Daoy (cell line): ENCODE measurements at regions not wholly inside any gene's neighbourhood (a gene's known extent, or its start where the extent isn't known, plus 50 kb on each side); places are given as distances from the start of the nearest gene placed in this dataset.
"Not testable (repeated sequence)": the region's sequence is repeated elsewhere in the genome, so short reads cannot be mapped to it uniquely, and the experiment has no call there.

Experiments
- DNase-seq: peaks from one replicate; pipeline ENCODE4 v3.0.0-alpha.2; 2015; ENCODE audit warnings: low read depth

- no peak for DNase-seq
Measured at GRCh38 chr4:27720010-27720766, 859.5 kb downstream of the STIM2 start.

GRCh38 chr4:27721193-27721592 lies 860.6 kb downstream of the STIM2 start:
- DNase-seq = no peak

GRCh38 chr4:27728892-27729291 lies 868.3 kb downstream of the STIM2 start:
- DNase-seq = no peak

GRCh38 chr4:27742816-27743215 lies 882.2 kb downstream of the STIM2 start:
- DNase-seq = no peak

DNA sequence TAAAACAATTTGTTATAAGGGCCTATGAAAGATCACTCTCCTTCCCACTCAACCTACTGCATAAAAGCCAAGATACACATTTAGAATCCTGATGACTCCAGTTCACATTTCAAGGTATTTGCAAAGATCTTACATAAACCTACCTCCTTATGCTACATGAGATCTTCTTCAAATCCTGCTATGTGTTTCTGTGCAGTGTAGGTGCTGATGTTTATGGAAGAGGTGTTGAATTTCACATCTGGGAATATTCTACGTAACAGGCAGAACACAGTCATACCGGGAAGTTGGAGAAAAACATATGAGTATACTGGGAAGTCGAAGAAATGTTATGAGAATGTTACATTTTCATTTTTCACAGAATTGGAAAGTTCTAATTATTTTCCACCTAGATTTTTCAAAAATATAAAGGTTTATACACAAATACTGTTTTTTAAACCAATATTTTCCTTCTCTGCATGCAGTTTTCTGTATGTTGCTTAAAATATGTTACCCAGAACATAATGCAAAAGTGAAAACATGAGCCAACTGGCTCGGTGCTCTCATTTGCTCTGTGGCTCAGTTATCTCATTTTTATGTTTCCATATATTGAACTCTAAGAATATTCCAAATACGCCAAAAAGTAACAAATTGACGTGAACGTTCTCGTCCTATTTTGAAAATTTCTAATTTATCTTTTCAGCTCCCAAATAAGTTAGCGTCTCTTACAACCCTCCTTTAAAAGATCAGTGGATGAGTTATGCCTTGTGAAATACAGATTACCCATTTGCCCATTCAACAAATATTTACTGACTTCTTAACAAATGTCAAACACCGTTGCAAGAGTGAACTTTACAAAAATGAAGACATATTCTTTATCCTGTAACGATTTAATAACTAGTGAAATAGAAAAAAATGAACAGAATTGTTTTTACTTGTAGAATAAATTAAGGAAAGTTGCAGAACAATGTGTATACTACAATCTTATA lies 899.3 kb downstream of the STIM2 start:
- DNase-seq = no peak

DNA sequence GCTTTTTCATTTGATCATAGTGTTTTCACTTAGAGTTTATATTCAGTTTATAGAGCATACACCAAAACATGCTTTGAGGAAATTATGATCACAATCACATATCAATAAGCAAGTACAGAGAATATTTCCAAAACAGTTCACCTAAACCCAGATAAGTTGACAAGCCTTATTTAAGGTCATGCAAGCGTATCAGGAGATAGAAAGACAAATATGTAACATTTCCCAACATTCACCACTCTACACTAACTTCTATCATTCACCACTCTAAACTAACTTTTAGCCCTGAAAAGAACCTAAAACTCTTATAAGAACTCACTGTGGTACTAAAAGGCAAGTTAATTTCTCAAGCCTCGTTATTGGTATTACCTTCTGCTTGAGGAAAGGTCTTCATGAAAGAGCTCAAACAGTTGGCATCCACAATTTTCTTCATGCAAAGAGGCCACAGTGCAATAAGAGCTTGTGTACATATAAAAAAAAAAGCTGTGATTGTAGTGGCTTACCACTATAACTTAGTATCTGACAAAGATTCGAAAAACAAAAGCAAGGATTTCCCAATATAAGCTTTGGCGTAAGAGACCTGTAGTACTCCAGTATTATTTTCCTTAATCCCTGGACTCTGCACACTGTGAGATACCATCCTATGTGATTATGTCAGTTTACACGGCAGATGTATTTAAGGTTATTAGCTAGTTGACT lies 903.3 kb downstream of the STIM2 start:
- no peak for DNase-seq

DNA sequence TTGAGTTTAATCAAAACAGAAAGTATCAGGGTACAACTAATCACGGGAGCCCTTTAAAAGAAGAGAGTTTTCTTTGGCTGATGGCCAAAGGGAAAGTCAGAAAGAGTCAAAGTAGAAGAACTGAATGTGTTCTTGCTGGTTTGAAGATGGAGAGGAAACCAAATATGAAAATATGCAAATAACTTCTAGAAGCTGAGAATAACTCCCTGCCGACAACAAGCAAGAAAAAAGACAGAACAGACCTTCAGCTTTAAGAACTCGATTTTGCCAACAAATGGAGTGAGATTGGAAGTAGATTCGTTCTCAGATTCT lies 903.8 kb downstream of the STIM2 start:
- no peak for DNase-seq

DNA sequence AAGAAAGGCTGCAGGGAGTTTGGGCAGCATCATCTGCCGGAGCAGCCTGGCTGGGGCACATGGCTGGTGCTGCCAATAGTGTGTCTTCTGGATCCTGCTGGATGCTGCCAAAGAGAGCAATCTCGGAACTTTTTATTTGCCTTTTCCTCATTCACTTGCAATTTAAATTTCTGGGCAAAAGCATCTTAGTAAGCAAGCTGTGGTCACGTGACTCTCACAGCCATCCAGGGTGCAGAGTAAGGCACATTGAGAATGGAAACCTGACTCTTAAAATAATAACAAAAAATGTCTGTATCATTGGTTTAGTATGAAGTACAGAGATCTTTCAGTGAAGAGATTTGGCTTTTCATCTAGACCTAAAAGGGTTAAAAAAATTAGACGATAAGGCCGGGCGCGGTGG lies 910.3 kb downstream of the STIM2 start:
- no peak for DNase-seq

DNA sequence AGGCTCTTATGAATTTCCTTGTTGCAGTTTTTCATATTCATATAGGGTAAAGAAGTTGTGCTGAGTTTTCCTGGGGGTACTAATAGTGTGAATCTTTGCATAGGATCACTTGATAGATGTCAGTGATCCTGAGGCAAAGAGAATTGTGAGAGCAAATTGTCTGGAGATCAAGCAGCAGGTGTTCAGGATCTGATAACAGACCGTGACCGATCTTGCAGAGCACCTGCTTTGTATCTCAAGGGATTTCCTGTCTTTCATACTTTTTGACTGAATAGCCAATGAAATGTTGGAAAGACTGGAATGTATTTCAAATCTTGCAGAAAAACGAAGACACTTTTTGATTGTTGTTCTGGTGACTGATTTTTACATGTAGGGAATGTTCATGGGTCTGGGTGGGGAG lies 914.5 kb downstream of the STIM2 start:
- no peak for DNase-seq

GRCh38 chr4:27779827-27780226 lies 919.2 kb downstream of the STIM2 start:
- no peak for DNase-seq

GRCh38 chr4:27787195-27787594 lies 926.6 kb downstream of the STIM2 start:
- no peak for DNase-seq

GRCh38 chr4:27789773-27790172 lies 929.1 kb downstream of the STIM2 start:
- no peak for DNase-seq

DNA sequence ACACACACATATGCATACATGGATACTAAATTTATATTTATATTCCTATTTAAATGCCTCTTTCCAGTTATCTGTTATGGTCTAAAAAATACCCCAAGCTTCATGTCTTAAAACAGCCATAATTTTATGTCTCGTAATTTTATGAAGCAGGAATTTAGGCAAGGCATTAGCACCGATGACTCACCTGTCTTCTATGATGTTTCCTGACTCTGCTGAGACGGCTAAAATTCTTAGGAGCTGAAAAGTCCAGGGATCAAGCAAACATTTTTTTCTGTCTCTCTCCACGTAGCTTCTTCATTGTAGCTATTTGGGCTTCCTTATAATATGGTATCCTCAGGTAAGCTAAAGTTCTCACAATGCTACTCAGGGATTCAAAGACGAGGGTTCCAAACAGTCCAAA lies 930.3 kb downstream of the STIM2 start:
- no peak for DNase-seq

DNA sequence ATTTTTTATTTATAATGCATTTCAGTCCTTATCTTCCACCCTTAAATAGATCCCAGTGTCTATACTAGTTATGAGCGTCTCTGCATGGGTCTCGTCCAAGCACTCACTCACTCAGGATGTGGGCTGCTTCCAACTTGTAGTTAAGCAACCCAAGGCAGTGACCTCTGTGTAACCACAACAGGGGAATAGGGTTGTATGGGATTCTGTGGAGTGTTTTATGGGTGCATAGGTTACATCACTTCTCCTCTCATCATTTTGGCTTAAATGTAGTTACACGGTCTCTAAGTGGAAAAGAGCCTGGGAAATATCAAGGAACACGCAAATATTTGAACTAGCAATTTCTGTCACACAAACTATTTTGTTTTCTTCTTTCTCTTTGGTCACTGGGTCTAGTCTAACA lies 931.0 kb downstream of the STIM2 start:
- DNase-seq = no peak

GRCh38 chr4:27807207-27807606 lies 946.6 kb downstream of the STIM2 start:
- DNase-seq = no peak

GRCh38 chr4:27811948-27812347 lies 951.3 kb downstream of the STIM2 start:
- no peak for DNase-seq

- not testable (repeated sequence) for DNase-seq
Measured at GRCh38 chr4:27813226-27813625, 952.6 kb downstream of the STIM2 start.

DNA sequence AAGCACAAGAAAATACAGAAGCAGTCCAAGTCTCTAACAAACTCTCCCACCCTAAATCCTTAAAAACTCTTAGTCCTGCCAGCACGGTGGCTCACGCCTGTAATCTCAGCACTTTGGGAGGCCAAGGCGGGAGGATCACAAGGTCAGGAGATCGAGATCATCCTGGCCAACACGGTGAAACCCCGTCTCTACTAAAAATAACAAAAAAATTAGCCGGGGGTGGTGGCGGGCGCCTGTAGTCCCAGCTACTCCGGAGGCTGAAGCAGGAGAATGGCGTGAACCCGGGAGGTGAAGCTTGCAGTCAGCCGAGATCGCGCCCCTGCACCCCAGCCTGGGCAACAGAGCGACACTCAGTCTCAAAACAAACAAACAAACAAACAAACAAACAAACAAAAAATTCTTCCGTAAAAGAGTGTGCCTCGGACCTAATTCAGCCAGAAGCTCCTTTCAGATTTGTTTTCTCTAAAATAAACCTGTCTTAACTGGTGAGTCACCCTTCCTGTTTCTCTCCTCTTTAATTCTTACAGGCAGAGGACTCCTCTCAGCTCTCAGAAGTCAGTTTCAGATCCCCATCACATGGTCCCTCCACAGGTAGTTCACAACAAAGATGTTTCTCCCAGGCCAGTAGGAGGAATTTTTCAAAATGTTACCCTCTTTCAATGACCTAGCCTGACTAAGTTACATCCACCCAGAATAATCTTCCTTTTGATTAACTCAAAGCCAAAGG lies 953.2 kb downstream of the STIM2 start:
- DNase-seq = not testable (repeated sequence)

DNA sequence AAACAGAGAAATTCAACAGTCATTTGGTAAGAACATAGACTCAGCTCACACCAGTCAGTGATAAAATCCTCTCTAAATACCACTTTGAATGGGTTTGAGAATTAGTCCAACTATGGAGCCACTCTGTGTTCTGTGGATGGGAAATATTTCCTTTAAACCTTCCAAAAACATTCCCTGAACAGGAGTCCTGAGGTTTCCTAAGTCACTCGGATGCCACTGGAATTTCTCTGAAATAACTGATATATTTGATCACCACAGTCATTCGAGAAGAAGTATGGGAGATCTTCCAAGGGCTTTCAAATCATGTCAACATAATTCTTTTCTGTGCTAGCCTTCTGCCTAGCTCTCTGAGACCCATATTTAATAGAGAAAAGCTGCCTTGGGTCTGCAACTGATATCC lies 958.6 kb downstream of the STIM2 start:
- no peak for DNase-seq

DNA sequence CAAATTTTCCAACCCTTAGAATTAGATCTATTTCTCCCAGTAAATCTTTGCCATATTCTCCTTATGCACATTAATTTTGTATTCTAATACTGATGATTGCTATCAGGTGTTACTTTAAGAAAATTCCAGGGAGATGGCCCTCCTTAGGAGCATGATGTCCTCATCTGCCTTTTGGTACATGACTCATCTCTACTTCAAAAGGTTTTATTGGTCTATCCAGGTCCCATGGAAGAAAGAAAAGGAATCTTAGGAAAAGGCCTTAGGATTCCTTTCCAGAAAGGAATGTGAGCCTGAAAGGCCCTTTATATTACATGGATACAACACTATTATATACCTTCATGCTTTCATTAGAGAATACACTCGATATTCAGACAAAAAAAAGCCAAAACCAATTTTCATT lies 968.2 kb downstream of the STIM2 start:
- DNase-seq = no peak

- DNase-seq = no peak
Measured at GRCh38 chr4:27830251-27830650, 969.6 kb downstream of the STIM2 start.

DNA sequence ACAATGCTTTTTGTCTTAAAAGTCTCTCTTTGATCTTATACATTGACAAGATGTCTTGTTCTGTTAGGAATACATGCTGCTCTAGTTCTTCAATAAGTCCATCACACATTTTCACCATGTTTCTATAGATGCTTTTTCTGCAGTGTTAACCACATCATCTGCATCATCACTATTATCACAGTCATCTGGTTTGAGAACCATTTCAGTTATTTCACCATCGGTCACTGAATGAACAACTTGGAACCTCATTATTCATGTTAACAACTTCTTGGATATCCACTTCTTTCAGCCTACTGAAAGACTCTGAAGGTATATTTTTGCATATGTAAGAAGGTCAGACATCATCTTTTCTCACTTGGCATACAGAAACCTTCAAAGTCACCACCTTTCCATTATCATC lies 975.2 kb downstream of the STIM2 start:
- no peak for DNase-seq
